GM12891 (cell line): ENCODE measurements at regions not wholly inside any gene's neighbourhood (a gene's known extent, or its start where the extent isn't known, plus 50 kb on each side); places are given as distances from the start of the nearest gene placed in this dataset.

Experiments used
- PAX5 ChIP-seq: IDR thresholded peaks from 2 replicates; pipeline ENCODE4 v1.6.1; 2011; ENCODE audit warnings: low read length, moderate library complexity, mild to moderate bottlenecking; ENCODE audit not compliant: insufficient read depth, severe bottlenecking
- POLR2A ChIP-seq: IDR thresholded peaks from 2 replicates; pipeline ENCODE4 v1.6.1; 2011; ENCODE audit warnings: low read depth, low read length, control low read depth
- POLR2AphosphoS5 ChIP-seq: IDR thresholded peaks from 2 replicates; pipeline ENCODE4 v1.6.1; 2011; ENCODE audit warnings: low read depth, low read length, control low read depth
- POU2F2 ChIP-seq: IDR thresholded peaks from 2 replicates; pipeline ENCODE4 v1.6.1; 2011; ENCODE audit warnings: low read depth, mild to moderate bottlenecking, control low read depth, low read length, moderate library complexity
- TAF1 ChIP-seq: IDR thresholded peaks from 2 replicates; pipeline ENCODE4 v1.6.1; 2011; ENCODE audit warnings: low read depth, low read length, control low read depth

DNA sequence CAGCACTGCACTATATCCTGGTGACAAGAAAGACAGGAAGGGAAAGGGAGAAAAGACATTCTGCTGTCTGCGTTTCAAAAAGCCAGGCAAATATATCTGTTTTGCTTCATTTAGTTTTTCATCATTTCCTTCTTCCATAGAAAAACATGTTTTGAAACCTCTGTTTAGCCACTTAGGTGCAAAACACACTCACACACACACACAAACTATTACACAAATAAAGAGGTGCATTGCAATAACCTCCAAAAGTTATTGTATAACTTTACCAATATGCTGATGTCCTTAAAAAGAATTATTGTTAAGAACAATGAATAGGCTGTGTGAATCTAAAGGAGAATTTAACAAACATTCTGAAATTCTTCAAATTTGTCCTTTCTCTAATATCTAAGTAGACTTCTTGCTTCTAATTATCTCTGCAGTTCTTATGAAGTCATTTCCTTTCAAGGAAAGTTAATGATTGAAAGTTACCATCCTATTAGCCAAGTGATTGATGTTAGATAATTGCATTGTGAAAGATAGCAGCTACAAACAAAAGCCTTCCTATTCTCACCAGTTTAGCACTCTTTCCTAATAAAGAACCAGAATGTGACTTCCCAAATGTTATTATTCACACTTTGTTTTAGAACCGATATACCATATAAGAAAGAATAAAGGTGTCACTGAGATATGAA is 516.7 kb downstream of the KCNJ3 start:
- TF ChIP-seq POLR2A = no peak
- TF ChIP-seq POLR2AphosphoS5 = no peak
- no peak for TF ChIP-seq TAF1
- TF ChIP-seq PAX5 = no peak
- no peak for TF ChIP-seq POU2F2
